A549 (cell line): ENCODE measurements at regions not wholly inside any gene's neighbourhood (a gene's known extent, or its start where the extent isn't known, plus 50 kb on each side); places are given as distances from the start of the nearest gene placed in this dataset.

ENCODE experiments used
- ATAC-seq, 2 experiments: fragments of 200-7000 bp in 1 of 2; fragments of >200 bp in 1 of 2; cut with Nextera tagmentation in 1 of 2; cut with Tn5 transposase in 1 of 2; 3 replicates each; pipeline versions ENCODE4 v1.8.0 to v1.9.1; 2018 to 2020; ENCODE audit warnings: mild to moderate bottlenecking in 1 of 2, moderate library complexity in 1 of 2
- CTCF ChIA-PET: fragments of 300-600 bp; sonication (Branson Sonifier 250); formaldehyde crosslinking; extraction: SDS; loops from one replicate; lab custom pipeline; 2021; ENCODE audit warnings: antibody characterized with exemption, inconsistent platforms; lab: Yijun Ruan, JAX
- POLR2A ChIA-PET: fragments of 350-600 bp; formaldehyde crosslinking; extraction: SDS; loops from one replicate; lab custom pipeline; 2021; ENCODE audit warnings: antibody characterized with exemption, inconsistent platforms; lab: Yijun Ruan, JAX
- DNase-seq, 2 experiments: peaks; one replicate each; pipeline versions ENCODE4 v3.0.0 to v3.0.0-alpha.2; 2011 to 2016; ENCODE audit warnings: low read depth in 1 of 2, low spot score in 1 of 2
- FAIRE-seq: peaks from 2 replicates; lab custom pipeline; 2011; peaks lifted over from hg19 to GRCh38; lab: Jason Lieb, UNC
- H3K27ac ChIP-seq, 2 experiments: fragments of >200 bp; sonication (Bioruptor Twin); formaldehyde crosslinking; 3 replicates each; pipeline ENCODE4 v1.5.1; 2016 to 2017
- H3K4me1 ChIP-seq: fragments of >200 bp; sonication (Bioruptor Twin); formaldehyde crosslinking; 3 replicates; pipeline ENCODE4 v1.6.1; 2016
- H3K4me2 ChIP-seq: fragments of >200 bp; sonication (Bioruptor Twin); formaldehyde crosslinking; 3 replicates; pipeline ENCODE4 v1.6.1; 2016
- H3K4me3 ChIP-seq: fragments of >200 bp; sonication (Bioruptor Twin); formaldehyde crosslinking; 3 replicates; pipeline ENCODE4 v1.5.1; 2016
- H3K9me3 ChIP-seq: fragments of >200 bp; sonication (Bioruptor Twin); formaldehyde crosslinking; 3 replicates; pipeline ENCODE4 v1.6.1; 2016
- BCL3 ChIP-seq: fragments of >200 bp; sonication (Bioruptor Twin); formaldehyde crosslinking; IDR thresholded peaks from 3 replicates; pipeline ENCODE4 v1.6.1; 2016
- EHF ChIP-seq: fragments of 250-450 bp; sonication (Bioruptor Pico); IDR thresholded peaks from 2 replicates; pipeline ENCODE4 v1.5.0; 2020; ENCODE audit warnings: mild to moderate bottlenecking
- EP300 ChIP-seq, 2 experiments: fragments of >200 bp; sonication (Bioruptor Twin); formaldehyde crosslinking; IDR thresholded peaks; 2 replicates in 1 of 2; 3 replicates in 1 of 2; pipeline ENCODE4 v1.6.1; 2016 to 2017
- FOXS1 ChIP-seq: fragments of 250-450 bp; sonication (Bioruptor Pico); IDR thresholded peaks from 2 replicates; pipeline ENCODE4 v1.5.0; 2020; ENCODE audit warnings: mild to moderate bottlenecking, moderate library complexity
- HOXB13 ChIP-seq: fragments of 250-450 bp; sonication (Bioruptor Pico); IDR thresholded peaks from 2 replicates; pipeline ENCODE4 v1.5.0; 2020; ENCODE audit warnings: low read depth, mild to moderate bottlenecking, moderate library complexity
- HOXB5 ChIP-seq: fragments of 250-450 bp; sonication (Bioruptor Pico); IDR thresholded peaks from 2 replicates; pipeline ENCODE4 v1.5.0; 2020; ENCODE audit warnings: mild to moderate bottlenecking, moderate library complexity
- JUN ChIP-seq, 2 experiments: fragments of >200 bp; sonication (Bioruptor Twin); formaldehyde crosslinking; IDR thresholded peaks; 2 replicates in 1 of 2; 3 replicates in 1 of 2; pipeline ENCODE4 v1.6.1; 2016 to 2017
- JUNB ChIP-seq: fragments of >200 bp; sonication (Bioruptor Twin); formaldehyde crosslinking; IDR thresholded peaks from 2 replicates; pipeline ENCODE4 v1.6.1; 2016
- KDM5A ChIP-seq: fragments of 200-600 bp; sonication (generic); IDR thresholded peaks from 2 replicates; pipeline ENCODE4 v1.6.1; 2016; ENCODE audit warnings: antibody characterized with exemption, mild to moderate bottlenecking
- MAX ChIP-seq: IDR thresholded peaks from 2 replicates; pipeline ENCODE4 v1.6.1; 2012
- PBX3 ChIP-seq: IDR thresholded peaks from 2 replicates; pipeline ENCODE4 v1.6.1; 2012
- PHF8 ChIP-seq: fragments of 200-600 bp; sonication (generic); IDR thresholded peaks from 2 replicates; pipeline ENCODE4 v1.6.1; 2016; ENCODE audit warnings: low read depth, mild to moderate bottlenecking, antibody characterized with exemption, moderate library complexity, borderline replicate concordance
- RAD21 ChIP-seq, 2 experiments: fragments of >200 bp in 1 of 2; sonication (Bioruptor Twin) in 1 of 2; formaldehyde crosslinking in 1 of 2; IDR thresholded peaks in 1 of 2; conservative IDR thresholded peaks in 1 of 2; 2 replicates in 1 of 2; 3 replicates in 1 of 2; pipeline ENCODE4 v1.6.1; 2012 to 2018; ENCODE audit warnings: inconsistent platforms in 1 of 2
- RARB ChIP-seq: fragments of 250-450 bp; sonication (Bioruptor Pico); IDR thresholded peaks from 2 replicates; pipeline ENCODE4 v1.8.0; 2021; ENCODE audit warnings: mild to moderate bottlenecking, moderate library complexity
- REST ChIP-seq: fragments of 200-600 bp; sonication (generic); IDR thresholded peaks from 2 replicates; pipeline ENCODE4 v1.6.1; 2016; ENCODE audit warnings: antibody characterized with exemption, mild to moderate bottlenecking, moderate library complexity
- SMC3 ChIP-seq: fragments of >200 bp; sonication (Bioruptor Twin); formaldehyde crosslinking; IDR thresholded peaks from 3 replicates; pipeline ENCODE4 v1.6.1; 2018; ENCODE audit warnings: inconsistent platforms
- ZC3H11A ChIP-seq: fragments of 450-650 bp; IDR thresholded peaks from 2 replicates; pipeline ENCODE4 v1.6.1; 2014; ENCODE audit warnings: antibody characterized with exemption, mild to moderate bottlenecking
- ZNF302 ChIP-seq: fragments of 250-450 bp; sonication (Bioruptor Pico); IDR thresholded peaks from 2 replicates; pipeline ENCODE4 v1.9.0; 2021; ENCODE audit warnings: inconsistent platforms, mild to moderate bottlenecking, moderate library complexity
- WGBS: methylation state at CpG from one replicate; pipeline ENCODE4 v1.1.6; 2017; ENCODE audit errors: missing lambda C conversion rate; 5-methylcytosine and 5-hydroxymethylcytosine counted together

- ChIA-PET POLR2A (no interaction called here), CTCF (no interaction called here)
- H3K4me2 ChIP-seq = no peak overlapping the region
- no peak for TF ChIP-seq JUNB
- TF ChIP-seq EP300 (IDR thresholded peaks at IDR 0.05) = no peak
- TF ChIP-seq EHF (CRISPR knock-in tag) = no peak
- TF ChIP-seq REST = no peak
- no peak for TF ChIP-seq ZNF302 (CRISPR knock-in tag)
- TF ChIP-seq MAX = no peak
- no peak for TF ChIP-seq RARB (CRISPR knock-in tag)
- no peak for TF ChIP-seq JUN (IDR thresholded peaks at IDR 0.05)
- no peak for TF ChIP-seq HOXB5 (CRISPR knock-in tag)
- TF ChIP-seq BCL3 = no peak
- TF ChIP-seq FOXS1 (CRISPR knock-in tag) = no peak
- no peak for TF ChIP-seq PHF8
- TF ChIP-seq SMC3 = no peak
- no peak for TF ChIP-seq HOXB13 (CRISPR knock-in tag)
- no peak for TF ChIP-seq PBX3
- no peak for TF ChIP-seq RAD21 (conservative IDR thresholded peaks at IDR 0.05 in 1 of 2, IDR thresholded peaks at IDR 0.05 in 1 of 2)
- TF ChIP-seq ZC3H11A = no peak
- H3K4me3 ChIP-seq = no peak overlapping the region
- H3K9me3 ChIP-seq = no peaks in the 10 kb centered on the region
- DNase-seq (no peak), FAIRE-seq (no peak), ATAC-seq (no peak)
- H3K4me1 ChIP-seq = no peaks in the 10 kb centered on the region
- 26% methylated on average over 1 of the region's 1 CpG for WGBS
- no peak overlapping the region for H3K27ac ChIP-seq
Measured at GRCh38 chrX:16067886-16068515, 55.4 kb upstream of the GRPR start.

- DNase-seq = no peak
- H3K4me1 ChIP-seq = no peaks in the 10 kb centered on the region
- ChIA-PET POLR2A (no interaction called here), CTCF (interaction anchor here (0.7 kb wide), 1 partner anchor 14 kb away, joined by 3 read pairs; no protein-coding TSS in a partner anchor)
- H3K4me2 ChIP-seq = no peak overlapping the region
- no peak overlapping the region for H3K27ac ChIP-seq
- 100% methylated on average over 1 of the region's 1 CpG for WGBS
- no peaks in the 10 kb centered on the region for H3K9me3 ChIP-seq
- H3K4me3 ChIP-seq = no peak overlapping the region
- no peak for FAIRE-seq
- ATAC-seq = no peak
- TF ChIP-seq KDM5A = no peak
Measured at GRCh38 chrX:16063921-16064320, 59.4 kb upstream of the GRPR start.
